ENCODE measurements at regions not wholly inside any gene's neighbourhood (a gene's known extent, or its start where the extent isn't known, plus 50 kb on each side); places are given as distances from the start of the nearest gene placed in this dataset.

- Histone ChIP-seq H3K36me3 (ENCODE audit: control insufficient read depth, insufficient read depth, low read length) (no peaks in the 10 kb centered on the region), H3K4me1 (ENCODE audit: control insufficient read depth, insufficient read depth, low read length) (no peaks in the 10 kb centered on the region), H3K9me3 (ENCODE audit: control insufficient read depth, insufficient read depth, low read depth, low read length) (no peaks in the 10 kb centered on the region), H3K27ac (ENCODE audit: low read length) (no peak overlapping the region), H3K4me3 (ENCODE audit: low read depth in 2 of 2, low read length in 2 of 2) (no peak overlapping the region), H3K27me3 (ENCODE audit: control insufficient read depth, insufficient read depth, low read length) (no peaks in the 10 kb centered on the region)
- POLR2A ChIA-PET: no interaction called here
- in situ Hi-C loops (cut with HindIII; ENCODE audit: low pct_unique_long_range_greater_than_20kb, low sequenced_read_pairs) (no loop called here), intact Hi-C loops (cut with micrococcal nuclease; ENCODE audit: unreplicated experiment) (no loop called here)
- CTCF ChIA-PET: no interaction called here
- no peak for ATAC-seq
- TF ChIP-seq, protein P1, sequence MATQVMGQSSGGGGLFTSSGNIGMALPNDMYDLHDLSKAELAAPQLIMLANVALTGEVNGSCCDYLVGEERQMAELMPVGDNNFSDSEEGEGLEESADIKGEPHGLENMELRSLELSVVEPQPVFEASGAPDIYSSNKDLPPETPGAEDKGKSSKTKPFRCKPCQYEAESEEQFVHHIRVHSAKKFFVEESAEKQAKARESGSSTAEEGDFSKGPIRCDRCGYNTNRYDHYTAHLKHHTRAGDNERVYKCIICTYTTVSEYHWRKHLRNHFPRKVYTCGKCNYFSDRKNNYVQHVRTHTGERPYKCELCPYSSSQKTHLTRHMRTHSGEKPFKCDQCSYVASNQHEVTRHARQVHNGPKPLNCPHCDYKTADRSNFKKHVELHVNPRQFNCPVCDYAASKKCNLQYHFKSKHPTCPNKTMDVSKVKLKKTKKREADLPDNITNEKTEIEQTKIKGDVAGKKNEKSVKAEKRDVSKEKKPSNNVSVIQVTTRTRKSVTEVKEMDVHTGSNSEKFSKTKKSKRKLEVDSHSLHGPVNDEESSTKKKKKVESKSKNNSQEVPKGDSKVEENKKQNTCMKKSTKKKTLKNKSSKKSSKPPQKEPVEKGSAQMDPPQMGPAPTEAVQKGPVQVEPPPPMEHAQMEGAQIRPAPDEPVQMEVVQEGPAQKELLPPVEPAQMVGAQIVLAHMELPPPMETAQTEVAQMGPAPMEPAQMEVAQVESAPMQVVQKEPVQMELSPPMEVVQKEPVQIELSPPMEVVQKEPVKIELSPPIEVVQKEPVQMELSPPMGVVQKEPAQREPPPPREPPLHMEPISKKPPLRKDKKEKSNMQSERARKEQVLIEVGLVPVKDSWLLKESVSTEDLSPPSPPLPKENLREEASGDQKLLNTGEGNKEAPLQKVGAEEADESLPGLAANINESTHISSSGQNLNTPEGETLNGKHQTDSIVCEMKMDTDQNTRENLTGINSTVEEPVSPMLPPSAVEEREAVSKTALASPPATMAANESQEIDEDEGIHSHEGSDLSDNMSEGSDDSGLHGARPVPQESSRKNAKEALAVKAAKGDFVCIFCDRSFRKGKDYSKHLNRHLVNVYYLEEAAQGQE (IDR thresholded peaks at IDR 0.05; ENCODE audit: insufficient read depth in 1 of 2, low read depth in 2 of 2, low read length in 1 of 2): no peak
- TF ChIP-seq, protein P2, sequence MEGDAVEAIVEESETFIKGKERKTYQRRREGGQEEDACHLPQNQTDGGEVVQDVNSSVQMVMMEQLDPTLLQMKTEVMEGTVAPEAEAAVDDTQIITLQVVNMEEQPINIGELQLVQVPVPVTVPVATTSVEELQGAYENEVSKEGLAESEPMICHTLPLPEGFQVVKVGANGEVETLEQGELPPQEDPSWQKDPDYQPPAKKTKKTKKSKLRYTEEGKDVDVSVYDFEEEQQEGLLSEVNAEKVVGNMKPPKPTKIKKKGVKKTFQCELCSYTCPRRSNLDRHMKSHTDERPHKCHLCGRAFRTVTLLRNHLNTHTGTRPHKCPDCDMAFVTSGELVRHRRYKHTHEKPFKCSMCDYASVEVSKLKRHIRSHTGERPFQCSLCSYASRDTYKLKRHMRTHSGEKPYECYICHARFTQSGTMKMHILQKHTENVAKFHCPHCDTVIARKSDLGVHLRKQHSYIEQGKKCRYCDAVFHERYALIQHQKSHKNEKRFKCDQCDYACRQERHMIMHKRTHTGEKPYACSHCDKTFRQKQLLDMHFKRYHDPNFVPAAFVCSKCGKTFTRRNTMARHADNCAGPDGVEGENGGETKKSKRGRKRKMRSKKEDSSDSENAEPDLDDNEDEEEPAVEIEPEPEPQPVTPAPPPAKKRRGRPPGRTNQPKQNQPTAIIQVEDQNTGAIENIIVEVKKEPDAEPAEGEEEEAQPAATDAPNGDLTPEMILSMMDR (IDR thresholded peaks at IDR 0.05): no peak
- no peak for TF ChIP-seq TCF7L2 (IDR thresholded peaks at IDR 0.05; ENCODE audit: low read depth, low read length)
- no peak for TF ChIP-seq POLR2AphosphoS5 (IDR thresholded peaks at IDR 0.05; ENCODE audit: low read depth, low read length)
- TF ChIP-seq SIN3A (IDR thresholded peaks at IDR 0.05; ENCODE audit: borderline replicate concordance, insufficient read depth, low read depth, low read length): no peak
- BruUV-seq (replicated peaks): no TSS peak
- no peak for DNase-seq (ENCODE audit: low read depth, low spot score)
Measured at GRCh38 chr16:79717333-79718137, 117.0 kb upstream of the MAF start.

DNA sequence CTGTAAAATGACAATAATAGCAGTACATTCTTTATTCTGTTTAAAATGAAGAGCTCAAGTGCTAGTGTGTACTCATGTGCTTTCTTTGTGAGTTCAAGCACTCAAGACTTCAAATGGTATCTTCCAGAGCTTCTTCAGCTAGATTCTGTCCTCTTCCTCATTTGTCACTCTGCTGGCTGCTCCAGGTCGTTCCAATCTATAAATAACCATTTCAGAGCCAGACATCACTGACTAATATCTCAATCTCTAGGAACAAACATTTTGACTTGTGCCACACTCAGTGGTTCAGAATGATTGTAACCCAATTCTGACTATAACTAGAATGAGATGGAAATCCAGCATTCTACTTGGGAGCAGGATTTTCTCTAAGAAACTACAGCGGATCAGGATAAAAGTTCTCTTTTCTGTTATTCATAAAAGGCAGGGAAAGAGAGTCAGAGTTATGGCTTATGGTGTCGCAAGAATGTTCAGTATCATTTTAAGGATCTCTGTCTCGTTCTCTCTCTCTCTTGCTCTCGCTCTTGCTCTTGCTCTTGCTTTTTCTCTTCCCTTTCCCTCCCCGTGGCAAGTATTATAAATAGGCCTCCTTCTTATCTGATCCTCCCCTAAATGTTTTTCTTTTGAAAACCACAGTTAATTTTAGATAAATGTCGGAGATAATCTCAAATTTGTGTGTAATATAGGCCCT, 116.3 kb upstream of the MAF start:
- H3K27ac ChIP-seq (ENCODE audit: low read length): no peak overlapping the region
- no peak overlapping the region for H3K4me3 ChIP-seq (ENCODE audit: low read depth in 2 of 2, low read length in 2 of 2)
- no peaks in the 10 kb centered on the region for H3K4me1 ChIP-seq (ENCODE audit: control insufficient read depth, insufficient read depth, low read length)
- DNase-seq (ENCODE audit: low read depth, low spot score): no peak
- TF ChIP-seq, protein P1 (IDR thresholded peaks at IDR 0.05; ENCODE audit: insufficient read depth in 1 of 2, low read depth in 2 of 2, low read length in 1 of 2): no peak
- H3K36me3 ChIP-seq (ENCODE audit: control insufficient read depth, insufficient read depth, low read length): no peaks in the 10 kb centered on the region
- H3K9me3 ChIP-seq (ENCODE audit: control insufficient read depth, insufficient read depth, low read depth, low read length): no peaks in the 10 kb centered on the region
- no peak for ATAC-seq
- POLR2A ChIA-PET: no interaction called here
- CTCF ChIA-PET: no interaction called here
- in situ Hi-C loops (cut with HindIII; ENCODE audit: low pct_unique_long_range_greater_than_20kb, low sequenced_read_pairs): no loop called here
- H3K27me3 ChIP-seq (ENCODE audit: control insufficient read depth, insufficient read depth, low read length): no peaks in the 10 kb centered on the region
- BruUV-seq (replicated peaks): no TSS peak
- intact Hi-C loops (cut with micrococcal nuclease; ENCODE audit: unreplicated experiment): no loop called here
